GM18868 (cell line): ENCODE measurements at regions not wholly inside any gene's neighbourhood (a gene's known extent, or its start where the extent isn't known, plus 50 kb on each side); places are given as distances from the start of the nearest gene placed in this dataset.
"Not testable (repeated sequence)": the region's sequence is repeated elsewhere in the genome, so short reads cannot be mapped to it uniquely, and the experiment has no call there.

Experiments used
- ATAC-seq: cut with Tn5 transposase; IDR thresholded peaks from one replicate; pipeline ENCODE4 v1.9.1; 2021; ENCODE audit warnings: mild to moderate bottlenecking, moderate library complexity; ENCODE audit not compliant: unreplicated experiment

DNA sequence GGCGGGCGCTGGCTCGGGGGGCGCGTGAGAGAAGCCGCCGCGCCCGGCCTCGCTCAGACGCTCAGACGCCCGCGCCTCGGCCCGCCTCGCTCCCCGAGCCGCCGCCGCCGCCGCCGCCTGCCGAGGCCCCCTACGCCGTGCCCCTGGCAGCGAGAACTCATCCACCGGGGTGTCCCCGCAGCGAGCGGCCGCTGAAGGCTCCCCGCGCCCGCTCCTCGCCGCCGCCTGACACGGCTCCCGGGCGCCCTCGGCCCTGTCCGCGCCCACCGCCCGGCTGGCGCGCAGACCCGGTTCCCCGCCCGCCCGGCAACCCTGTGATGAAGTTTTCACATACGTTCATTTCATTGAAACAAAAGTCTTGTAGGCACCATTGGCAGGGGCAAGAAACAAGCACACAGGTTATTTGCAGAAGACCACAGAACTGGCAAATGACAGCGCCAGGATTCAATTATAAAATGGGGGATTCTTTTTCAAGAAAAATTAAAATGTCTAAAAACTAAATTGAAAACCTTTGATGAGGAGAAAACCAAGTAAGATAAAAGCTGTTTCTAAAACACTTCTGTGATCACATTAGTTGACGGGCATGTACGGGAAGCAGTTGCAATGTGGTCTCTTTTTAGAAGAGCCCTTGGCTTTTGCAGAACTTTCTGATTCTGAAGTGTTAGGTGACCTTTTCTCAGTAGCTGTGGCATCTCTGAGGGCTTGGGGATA lies 50.5 kb upstream of the TUBA3D start:
- no peak for ATAC-seq

DNA sequence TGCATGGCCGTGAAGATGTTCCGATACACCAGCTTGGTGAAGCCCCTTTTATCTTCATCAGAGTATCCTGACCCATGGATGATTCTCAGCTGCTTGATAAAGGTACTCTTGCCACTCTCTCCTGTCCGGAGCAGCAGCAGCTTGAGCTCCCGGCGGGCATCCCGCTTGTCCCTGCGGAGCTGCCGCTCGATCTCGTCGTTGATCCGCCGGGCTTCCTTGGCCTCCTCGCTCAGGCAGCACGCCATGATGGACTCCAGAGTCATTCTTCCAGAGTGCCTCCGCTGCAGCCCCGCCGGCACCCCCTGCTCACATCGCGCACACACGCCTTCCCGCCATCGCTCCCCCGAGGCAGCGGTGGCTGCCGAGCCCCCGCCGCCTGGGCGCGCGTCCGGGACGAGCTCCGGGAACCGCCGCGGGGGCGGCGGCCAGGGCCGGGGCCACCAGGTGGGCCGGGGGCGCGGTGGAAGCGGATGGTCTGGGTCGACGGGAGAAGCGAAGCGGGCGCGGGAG lies 51.3 kb upstream of the TUBA3D start:
- not testable (repeated sequence) for ATAC-seq

DNA sequence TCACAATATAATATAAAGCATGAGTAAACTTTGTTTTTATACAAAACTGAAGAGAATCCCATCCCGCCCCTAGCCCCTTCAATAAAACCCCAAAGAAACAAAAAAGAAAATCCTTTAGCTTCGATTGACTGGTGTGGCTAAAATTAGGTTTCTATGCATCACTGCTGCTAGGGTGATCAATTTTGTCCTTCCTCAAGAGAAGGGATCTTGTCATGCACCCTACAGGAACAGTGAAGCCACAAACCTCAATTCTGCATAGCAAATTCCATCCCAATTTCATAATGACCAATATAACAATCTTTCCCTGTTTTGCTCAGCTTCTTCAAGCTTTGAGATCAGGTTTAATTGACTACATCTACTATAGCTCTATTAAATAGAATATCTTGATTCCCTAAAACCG lies 55.2 kb upstream of the TUBA3D start:
- not testable (repeated sequence) for ATAC-seq

DNA sequence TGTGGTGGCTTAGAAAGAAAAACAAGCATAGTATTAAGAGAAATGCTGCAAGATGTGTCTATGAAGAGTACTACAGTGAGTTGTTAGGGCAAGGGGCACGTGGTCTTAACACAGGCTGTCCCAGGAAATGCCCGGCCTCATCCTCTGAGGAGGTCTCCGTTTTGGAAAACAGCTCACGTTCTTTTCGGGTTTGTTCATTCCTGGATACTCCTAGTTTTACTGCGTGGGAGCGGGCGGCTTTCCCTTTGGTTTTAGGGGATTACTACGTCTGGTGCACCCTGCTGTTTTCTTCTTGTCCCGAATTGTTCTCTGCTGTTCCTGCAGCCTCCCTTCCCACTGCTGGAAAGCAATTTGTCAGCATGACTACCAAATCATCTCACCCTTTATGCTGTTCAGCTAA lies 55.5 kb upstream of the RAB6D start:
- ATAC-seq = no peak

DNA sequence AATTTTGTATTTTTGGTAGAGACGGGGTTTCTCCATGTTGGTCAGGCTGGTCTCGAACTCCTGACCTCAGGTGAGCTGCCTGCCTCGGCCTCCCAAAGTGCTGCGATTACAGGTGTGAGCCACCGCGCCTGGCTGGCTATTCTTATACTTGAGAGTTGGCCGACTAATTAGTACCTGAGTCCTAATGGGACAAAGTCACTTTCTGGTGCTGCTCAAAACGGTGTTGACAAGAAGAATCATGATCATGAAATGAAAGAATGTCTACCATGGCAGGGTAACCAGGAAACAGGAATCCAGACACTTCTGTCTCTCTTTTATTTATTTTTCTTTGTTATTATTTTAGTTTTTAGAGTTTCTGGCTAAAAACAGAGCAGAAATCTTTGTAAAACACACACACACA lies 54.7 kb upstream of the RAB6D start:
- ATAC-seq = no peak

DNA sequence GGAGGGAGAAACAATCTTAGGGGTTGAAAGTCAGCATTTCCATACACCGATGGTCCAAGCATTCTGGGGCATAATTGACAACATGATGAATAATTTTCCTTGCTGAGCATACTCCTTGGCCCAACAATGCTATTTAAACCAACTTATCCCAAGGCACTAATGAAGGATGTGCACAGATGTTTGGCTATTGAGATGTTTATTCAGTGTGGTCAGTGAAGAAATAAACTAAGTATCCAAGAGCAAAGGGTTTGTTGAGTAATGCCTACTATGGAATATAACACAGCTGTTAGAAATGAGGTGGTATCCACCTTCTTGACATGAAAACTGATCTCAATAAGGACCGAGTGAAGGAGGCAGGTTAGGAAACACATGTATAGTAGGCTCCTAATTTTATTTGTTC lies 53.9 kb upstream of the RAB6D start:
- no peak for ATAC-seq

DNA sequence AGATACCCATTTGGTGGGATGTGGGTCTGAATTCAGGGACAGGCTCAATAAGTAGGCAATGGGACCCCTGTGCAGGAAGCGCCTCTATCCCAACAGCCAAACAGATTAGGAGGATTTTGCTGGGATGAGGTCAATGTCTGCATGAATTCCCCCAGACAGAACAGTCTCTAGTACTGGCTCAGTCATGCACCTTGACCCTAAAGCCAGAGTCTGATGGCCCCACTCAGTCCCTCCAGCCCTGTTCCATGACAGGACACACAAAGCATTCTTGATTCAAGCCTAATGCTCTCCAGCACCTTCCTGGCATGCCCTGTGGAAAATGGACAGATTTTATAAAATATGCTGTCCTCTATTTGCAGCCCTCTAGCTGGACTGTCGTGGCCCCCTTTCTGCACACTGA lies 49.8 kb upstream of the RAB6D start:
- peak; percentile 9 for ATAC-seq
